GM23338 (cell line): ENCODE measurements at regions not wholly inside any gene's neighbourhood (a gene's known extent, or its start where the extent isn't known, plus 50 kb on each side); places are given as distances from the start of the nearest gene placed in this dataset.

ENCODE experiments used
- CTCF ChIP-seq, 2 experiments: fragments of 200-600 bp in 1 of 2; sonication (generic) in 1 of 2; conservative IDR thresholded peaks; 2 replicates each; pipeline versions ENCODE4 v1.5.1 to v1.6.1; 2016 to 2017; ENCODE audit warnings: antibody characterized with exemption in 2 of 2, low read depth in 2 of 2, mild to moderate bottlenecking in 2 of 2, moderate library complexity in 1 of 2
- EZH2 ChIP-seq: fragments of 200-600 bp; sonication (generic); IDR thresholded peaks from one replicate; pipeline ENCODE4 v1.8.0; 2017; ENCODE audit warnings: antibody characterized with exemption, mild to moderate bottlenecking, low read depth; ENCODE audit not compliant: unreplicated experiment
- EZH2phosphoT487 ChIP-seq: fragments of 200-600 bp; sonication (generic); IDR thresholded peaks from one replicate; pipeline ENCODE4 v1.8.1; 2018; ENCODE audit warnings: antibody characterized with exemption; ENCODE audit not compliant: unreplicated experiment
- NANOG ChIP-seq: IDR thresholded peaks from 2 replicates; pipeline ENCODE4 v1.6.1; 2016; ENCODE audit warnings: antibody characterized with exemption, borderline replicate concordance
- POLR2AphosphoS5 ChIP-seq: IDR thresholded peaks from 2 replicates; pipeline ENCODE4 v1.6.1; 2016; ENCODE audit warnings: antibody characterized with exemption, low read depth
- STAT1 ChIP-seq: IDR thresholded peaks from one replicate; pipeline ENCODE4 v1.6.1; 2016; ENCODE audit warnings: antibody characterized with exemption; ENCODE audit not compliant: unreplicated experiment

- TF ChIP-seq NANOG = no peak
- no peak for TF ChIP-seq CTCF (conservative IDR thresholded peaks at IDR 0.05; ENCODE audit: low read depth in 2 of 2)
- no peak for TF ChIP-seq STAT1
- no peak for TF ChIP-seq EZH2
- TF ChIP-seq POLR2AphosphoS5 = no peak
- TF ChIP-seq EZH2phosphoT487 = no peak
Measured at GRCh38 chr3:83649692-83650091, 1309.1 kb upstream of the CADM2 start.
